Activated T-cell treated with anti-CD3 and anti-CD28 coated beads, Interleukin-2, amount 50 U/mL, for 72 hours (primary cell): ENCODE measurements at regions not wholly inside any gene's neighbourhood (a gene's known extent, or its start where the extent isn't known, plus 50 kb on each side); places are given as distances from the start of the nearest gene placed in this dataset.
"Not testable (repeated sequence)": the region's sequence is repeated elsewhere in the genome, so short reads cannot be mapped to it uniquely, and the experiment has no call there.

ENCODE experiments used
- ATAC-seq, 2 donors: fragments of 150-1000 bp; cut with Tn5 transposase; replicated peaks in 1 of 2; 2 replicates each; pipeline ENCODE4 v1.10.0; 2021; ENCODE audit warnings: moderate library complexity in 2 of 2, mild to moderate bottlenecking in 1 of 2
- DNase-seq, 2 donors: peaks; one replicate each; pipeline ENCODE4 v3.0.0; 2021 to 2022; ENCODE audit warnings: mixed read lengths in 1 of 2
- H3K27ac Mint-ChIP-seq: one replicate; pipeline ENCODE4 v1.8.0; 2022; ENCODE audit warnings: mild to moderate bottlenecking, moderate library complexity, mixed read lengths
- H3K27me3 Mint-ChIP-seq: one replicate; pipeline ENCODE4 v1.8.0; 2022; ENCODE audit warnings: low read depth, mixed read lengths
- H3K36me3 Mint-ChIP-seq, 2 donors: one replicate each; pipeline ENCODE4 v1.8.0; 2022; ENCODE audit warnings: mixed read lengths in 2 of 2, mild to moderate bottlenecking in 1 of 2; ENCODE audit not compliant: insufficient read depth in 2 of 2
- H3K4me1 Mint-ChIP-seq: one replicate; pipeline ENCODE4 v1.8.0; 2022; ENCODE audit warnings: low read depth, mixed read lengths
- H3K4me3 Mint-ChIP-seq, 2 donors: one replicate each; pipeline ENCODE4 v1.8.0; 2022; ENCODE audit warnings: mild to moderate bottlenecking in 2 of 2, mixed read lengths in 2 of 2, moderate library complexity in 2 of 2
- H3K9me3 Mint-ChIP-seq, 2 donors: one replicate each; pipeline ENCODE4 v1.8.0; 2022; ENCODE audit warnings: mixed read lengths in 2 of 2

DNA sequence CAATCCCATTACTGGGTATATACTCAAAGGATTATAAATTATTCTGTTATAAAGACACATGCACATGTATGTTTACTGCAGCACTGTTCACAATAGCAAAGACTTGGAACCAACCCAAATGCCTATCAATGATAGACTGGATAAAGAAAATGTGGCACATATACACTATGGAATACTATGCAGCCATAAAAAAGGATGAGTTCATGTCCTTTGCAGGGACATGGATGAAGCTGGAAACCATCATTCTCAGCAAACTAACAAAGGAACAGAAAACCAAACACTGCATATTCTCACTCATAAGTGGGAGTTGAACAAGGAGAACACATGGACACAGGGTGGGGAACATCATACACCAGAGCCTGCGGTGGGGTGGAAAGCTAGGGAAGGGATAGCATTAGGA lies 138.8 kb upstream of the RNF32 start:
- not testable (repeated sequence) for ATAC-seq, H3K27me3 Mint-ChIP-seq, DNase-seq, H3K4me3 Mint-ChIP-seq, H3K4me1 Mint-ChIP-seq, H3K27ac Mint-ChIP-seq, H3K9me3 Mint-ChIP-seq, H3K36me3 Mint-ChIP-seq

GRCh38 chr7:156499247-156499881 lies 141.2 kb upstream of the RNF32 start:
- H3K4me1 Mint-ChIP-seq = no peaks in the 10 kb centered on the region
- H3K27me3 Mint-ChIP-seq = no peaks in the 10 kb centered on the region
- no peaks in the 10 kb centered on the region for H3K9me3 Mint-ChIP-seq
- DNase-seq (no peak), ATAC-seq (no peak)
- H3K36me3 Mint-ChIP-seq = no peaks in the 10 kb centered on the region
- H3K4me3 Mint-ChIP-seq = no peak overlapping the region
- no peak overlapping the region for H3K27ac Mint-ChIP-seq

GRCh38 chr7:156497776-156498509 lies 142.6 kb upstream of the RNF32 start:
- DNase-seq (no peak), ATAC-seq (no peak)
- no peak overlapping the region for H3K27ac Mint-ChIP-seq
- no peaks in the 10 kb centered on the region for H3K4me1 Mint-ChIP-seq
- H3K4me3 Mint-ChIP-seq = no peak overlapping the region
- H3K27me3 Mint-ChIP-seq = no peaks in the 10 kb centered on the region
- no peaks in the 10 kb centered on the region for H3K36me3 Mint-ChIP-seq
- no peaks in the 10 kb centered on the region for H3K9me3 Mint-ChIP-seq

GRCh38 chr7:156496865-156497264 lies 143.7 kb upstream of the RNF32 start:
- Mint-ChIP-seq H3K4me1 (no peaks in the 10 kb centered on the region), H3K9me3 (no peaks in the 10 kb centered on the region), H3K27me3 (peaks cover 5% of the 10 kb centered on the region), H3K36me3 (no peaks in the 10 kb centered on the region), H3K4me3 (no peak overlapping the region), H3K27ac (no peak overlapping the region)
- no peak for DNase-seq
- ATAC-seq = no peak

- Mint-ChIP-seq H3K9me3 (no peaks in the 10 kb centered on the region), H3K27me3 (peaks cover 6% of the 10 kb centered on the region), H3K36me3 (no peaks in the 10 kb centered on the region), H3K4me1 (no peaks in the 10 kb centered on the region), H3K27ac (no peak overlapping the region), H3K4me3 (no peak overlapping the region)
- ATAC-seq = no peak
- no peak for DNase-seq
These were observed 144.2 kb upstream of the RNF32 start for GRCh38 chr7:156496363-156496769.

GRCh38 chr7:156494960-156495359 lies 145.6 kb upstream of the RNF32 start:
- no peak overlapping the region for H3K4me3 Mint-ChIP-seq
- no peaks in the 10 kb centered on the region for H3K36me3 Mint-ChIP-seq
- ATAC-seq (no peak), DNase-seq (no peak)
- H3K27me3 Mint-ChIP-seq = peaks cover 6% of the 10 kb centered on the region
- no peaks in the 10 kb centered on the region for H3K9me3 Mint-ChIP-seq
- no peak overlapping the region for H3K27ac Mint-ChIP-seq
- H3K4me1 Mint-ChIP-seq = no peaks in the 10 kb centered on the region

DNA sequence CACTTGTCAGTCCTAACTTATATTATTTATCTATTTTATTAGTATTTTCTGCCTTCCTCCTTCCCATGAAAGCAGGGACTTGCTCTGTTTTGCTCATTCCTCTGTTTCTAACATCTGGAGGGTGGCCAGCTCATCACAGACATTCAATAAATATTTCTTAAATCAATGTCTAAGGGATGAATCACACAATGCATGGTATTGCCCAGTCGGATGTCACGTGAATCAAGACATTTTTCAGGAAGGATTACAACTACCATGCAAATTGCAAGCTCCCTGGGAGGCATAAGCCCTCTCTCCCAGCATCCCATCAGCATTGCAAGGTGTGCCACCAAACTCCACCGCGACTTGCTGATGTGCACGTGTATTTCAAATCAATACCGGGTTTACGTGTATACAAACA lies 146.6 kb upstream of the RNF32 start:
- Mint-ChIP-seq H3K27me3 (peaks cover 6% of the 10 kb centered on the region), H3K36me3 (no peaks in the 10 kb centered on the region), H3K4me1 (no peaks in the 10 kb centered on the region), H3K9me3 (no peaks in the 10 kb centered on the region), H3K4me3 (no peak overlapping the region), H3K27ac (no peak overlapping the region)
- ATAC-seq (no peak), DNase-seq (no peak)

DNA sequence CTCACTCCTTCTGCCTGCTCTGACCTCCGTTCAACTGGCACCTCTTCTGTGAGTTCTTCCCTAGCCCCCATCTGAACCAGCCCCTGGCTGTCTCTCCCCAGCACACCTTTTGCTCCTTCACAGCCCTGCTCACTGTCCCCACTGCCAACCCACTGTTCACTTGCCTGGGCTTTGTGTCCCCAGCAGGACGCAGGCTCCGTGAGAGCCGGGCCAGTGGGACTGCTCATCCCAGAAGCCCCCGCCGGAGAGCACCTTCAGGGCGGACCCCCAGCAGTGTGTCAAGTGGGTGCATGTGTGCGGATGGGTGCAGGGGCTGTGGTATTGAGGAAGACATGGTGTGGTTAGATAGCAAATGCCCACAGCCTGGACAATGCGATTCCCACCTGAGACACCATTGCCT lies 148.4 kb upstream of the RNF32 start:
- ATAC-seq (no peak), DNase-seq (no peak)
- Mint-ChIP-seq H3K9me3 (no peaks in the 10 kb centered on the region), H3K27ac (no peak overlapping the region), H3K36me3 (no peaks in the 10 kb centered on the region), H3K4me3 (no peak overlapping the region), H3K27me3 (peaks cover 14% of the 10 kb centered on the region), H3K4me1 (no peaks in the 10 kb centered on the region)

GRCh38 chr7:156491435-156491834 lies 149.1 kb upstream of the RNF32 start:
- no peaks in the 10 kb centered on the region for H3K4me1 Mint-ChIP-seq
- H3K9me3 Mint-ChIP-seq = no peaks in the 10 kb centered on the region
- H3K4me3 Mint-ChIP-seq = no peak overlapping the region
- no peak overlapping the region for H3K27ac Mint-ChIP-seq
- H3K36me3 Mint-ChIP-seq = no peaks in the 10 kb centered on the region
- DNase-seq (no peak), ATAC-seq (no peak)
- H3K27me3 Mint-ChIP-seq = peaks cover 14% of the 10 kb centered on the region

GRCh38 chr7:156490021-156490800 lies 150.4 kb upstream of the RNF32 start:
- no peaks in the 10 kb centered on the region for H3K9me3 Mint-ChIP-seq
- H3K27ac Mint-ChIP-seq = no peak overlapping the region
- H3K4me1 Mint-ChIP-seq = no peaks in the 10 kb centered on the region
- no peak overlapping the region for H3K4me3 Mint-ChIP-seq
- H3K27me3 Mint-ChIP-seq = peaks cover 14% of the 10 kb centered on the region
- no peak for ATAC-seq
- no peak for DNase-seq
- no peaks in the 10 kb centered on the region for H3K36me3 Mint-ChIP-seq

- Mint-ChIP-seq H3K9me3 (no peaks in the 10 kb centered on the region), H3K36me3 (no peaks in the 10 kb centered on the region), H3K4me1 (no peaks in the 10 kb centered on the region), H3K27me3 (peaks cover 14% of the 10 kb centered on the region), H3K4me3 (no peak overlapping the region), H3K27ac (no peak overlapping the region)
- no peak for ATAC-seq
- no peak for DNase-seq
These were observed 152.6 kb upstream of the RNF32 start for GRCh38 chr7:156487811-156488533.

DNA sequence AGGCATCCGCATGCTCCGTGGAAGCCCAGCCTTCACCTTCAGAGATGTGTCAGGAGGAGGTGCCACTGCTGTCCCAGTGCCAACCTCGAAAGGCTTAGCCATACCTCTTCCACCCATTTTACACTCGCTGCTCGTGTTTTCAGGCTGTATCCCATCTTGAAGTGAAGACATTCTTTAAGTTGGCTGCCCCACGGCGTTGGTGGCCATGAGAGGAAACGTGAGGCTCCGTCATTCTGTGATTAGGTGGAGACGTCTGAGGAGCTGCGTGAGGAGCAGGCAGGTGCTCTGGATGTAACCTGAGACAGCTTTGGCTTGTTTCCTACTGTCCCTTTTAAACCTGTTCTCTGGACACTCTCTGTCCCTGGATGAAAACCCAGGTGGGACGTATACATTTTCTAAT lies 159.9 kb upstream of the RNF32 start:
- Mint-ChIP-seq H3K9me3 (no peaks in the 10 kb centered on the region), H3K36me3 (no peaks in the 10 kb centered on the region), H3K4me1 (no peaks in the 10 kb centered on the region), H3K27ac (no peak overlapping the region), H3K4me3 (no peak overlapping the region), H3K27me3 (peaks cover 24% of the 10 kb centered on the region)
- DNase-seq = no peak
- no peak for ATAC-seq

- H3K4me1 Mint-ChIP-seq = no peaks in the 10 kb centered on the region
- no peak for DNase-seq
- no peak for ATAC-seq
- H3K36me3 Mint-ChIP-seq = no peaks in the 10 kb centered on the region
- peak overlapping the region; percentile 6 for H3K27ac Mint-ChIP-seq
- no peak overlapping the region for H3K4me3 Mint-ChIP-seq
- H3K9me3 Mint-ChIP-seq = no peaks in the 10 kb centered on the region
- peaks cover 34% of the 10 kb centered on the region for H3K27me3 Mint-ChIP-seq
These were observed 161.0 kb upstream of the RNF32 start for GRCh38 chr7:156479596-156479995.
